Forelimb muscle (tissue), 1 donor: ENCODE measurements at regions not wholly inside any gene's neighbourhood (a gene's known extent, or its start where the extent isn't known, plus 50 kb on each side); places are given as distances from the start of the nearest gene placed in this dataset.
"Not testable (repeated sequence)": the region's sequence is repeated elsewhere in the genome, so short reads cannot be mapped to it uniquely, and the experiment has no call there.

Experiments
- DNase-seq: peaks from one replicate; pipeline ENCODE4 v3.0.0-alpha.2; 2013; ENCODE audit warnings: low read depth

- DNase-seq, result no peak
These were observed 325.5 kb downstream of the SI start for GRCh38 chr3:164752812-164753211.

GRCh38 chr3:164748626-164749025 lies 329.7 kb downstream of the SI start:
- DNase-seq, result no peak

DNA sequence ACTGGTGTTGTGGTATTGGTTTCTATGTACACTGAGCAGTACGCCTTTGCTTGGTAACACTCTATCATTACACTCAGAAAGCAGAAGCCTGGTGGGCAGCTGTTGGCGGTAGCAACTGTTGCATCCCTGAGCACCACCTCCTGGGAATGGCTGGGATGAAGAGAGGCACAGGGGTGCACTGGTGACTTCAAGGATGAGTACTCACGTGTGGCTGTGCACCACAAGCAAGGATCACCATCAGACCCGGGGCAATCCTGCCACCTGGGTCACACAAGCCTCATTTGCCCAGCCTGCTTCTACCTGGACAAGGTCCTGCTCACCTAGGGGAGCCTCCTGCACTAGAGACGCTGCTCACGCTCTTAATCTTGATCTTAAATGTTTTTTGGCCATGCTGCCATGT lies 336.4 kb downstream of the SI start:
- DNase-seq, result no peak

DNA sequence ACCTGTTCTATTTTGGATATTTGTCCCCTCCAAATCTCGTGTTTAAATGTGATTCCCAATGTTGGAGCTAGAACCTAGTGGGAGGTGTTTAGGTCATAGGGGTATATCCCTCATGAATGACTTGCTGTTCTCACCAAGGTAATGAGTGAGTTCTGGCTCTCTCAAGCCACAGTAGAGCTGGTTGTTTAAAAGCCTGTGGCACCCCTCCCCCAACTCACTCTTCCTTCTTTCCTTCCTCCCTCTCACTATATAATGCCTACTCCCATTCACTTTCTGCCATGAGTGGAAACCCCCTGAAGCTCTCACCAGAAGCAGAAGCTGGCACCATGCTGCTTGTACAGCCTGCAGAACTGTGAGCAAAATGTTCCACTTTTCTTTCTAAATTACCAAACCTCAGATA lies 341.1 kb downstream of the SI start:
- DNase-seq, result no peak

GRCh38 chr3:164732166-164732565 lies 346.1 kb downstream of the SI start:
- DNase-seq, result no peak

GRCh38 chr3:164730815-164731360 lies 347.4 kb downstream of the SI start:
- no peak for DNase-seq

DNA sequence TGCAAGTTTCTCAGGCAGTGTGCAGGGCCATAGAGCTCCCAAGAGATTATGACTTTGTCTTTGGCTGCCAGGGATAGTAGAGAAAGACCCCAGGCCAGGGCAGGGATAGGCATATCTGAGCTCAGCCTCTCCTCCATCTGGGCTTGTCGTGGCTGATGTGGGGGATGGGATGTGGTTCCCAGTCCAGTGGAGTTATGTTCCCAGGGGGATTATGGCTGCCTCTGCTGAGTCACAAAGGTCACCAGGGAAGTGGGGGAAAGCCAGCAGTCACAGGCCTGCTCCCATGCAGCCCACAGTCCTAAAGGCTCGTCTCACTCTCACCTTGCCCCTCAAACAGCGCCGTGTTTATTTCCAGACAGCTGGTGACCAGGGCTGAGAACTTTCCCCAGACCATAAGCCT lies 354.9 kb downstream of the SI start:
- no peak for DNase-seq

GRCh38 chr3:164702808-164703207 lies 375.5 kb downstream of the SI start:
- DNase-seq, result not testable (repeated sequence)

GRCh38 chr3:164687902-164688301 lies 390.4 kb downstream of the SI start:
- DNase-seq, result no peak

DNA sequence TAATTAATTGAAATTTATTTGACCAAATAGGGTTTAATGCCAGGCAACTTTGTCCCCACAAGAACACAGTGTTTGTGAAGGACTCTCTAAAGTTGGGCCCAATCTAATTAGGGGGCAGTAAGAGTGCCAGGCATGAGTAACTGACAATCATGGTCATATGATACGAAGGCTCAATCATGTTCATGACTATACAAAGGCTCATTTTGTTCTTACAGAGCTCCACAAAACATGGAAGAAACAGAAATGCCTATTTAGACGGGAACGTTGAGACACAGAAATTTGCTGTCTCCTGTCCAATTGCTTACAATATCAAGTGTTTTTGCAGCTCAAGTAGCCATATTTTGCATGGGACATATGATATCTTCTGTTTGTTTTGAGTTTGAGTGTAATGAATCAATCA lies 391.1 kb downstream of the SI start:
- DNase-seq, result no peak

DNA sequence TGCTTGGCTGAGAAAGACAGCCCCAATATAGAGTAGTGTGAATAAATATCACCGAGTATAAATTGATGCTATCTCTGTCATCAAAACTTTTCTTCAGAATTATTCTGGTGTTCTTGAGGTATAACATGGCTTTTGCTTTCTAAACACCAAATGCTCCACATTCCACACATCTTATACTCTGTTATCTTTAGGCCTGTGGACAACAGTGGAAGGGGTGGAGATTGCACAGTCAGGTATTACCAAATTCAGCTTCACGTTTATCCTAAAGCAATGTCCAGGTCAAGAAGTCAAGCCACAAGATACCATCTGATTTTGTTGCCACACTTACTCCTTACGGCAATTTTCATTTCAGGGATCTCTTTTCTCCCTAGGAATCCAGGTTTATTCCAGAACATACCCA lies 394.8 kb downstream of the SI start:
- DNase-seq, result no peak

DNA sequence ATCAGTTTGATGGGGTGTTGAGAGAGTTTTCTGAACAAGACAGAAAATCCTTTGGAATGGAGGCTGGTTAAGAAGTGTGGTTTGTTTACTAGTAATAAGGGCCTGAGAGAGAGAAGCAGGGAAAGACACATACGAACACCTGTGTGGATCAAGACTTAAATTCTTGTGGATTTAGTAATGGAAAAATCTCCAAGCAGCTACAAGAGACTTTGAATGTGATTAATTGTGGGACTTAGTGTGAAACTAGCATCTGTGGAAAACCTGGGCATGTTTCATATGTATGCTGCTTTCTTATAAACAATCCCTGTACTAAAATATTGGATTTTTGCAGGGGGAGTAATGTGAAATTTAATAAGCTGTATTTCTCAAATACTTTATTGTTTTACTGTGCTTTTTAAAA lies 399.1 kb downstream of the SI start:
- DNase-seq, result no peak

- no peak for DNase-seq
These were observed 401.0 kb downstream of the SI start for GRCh38 chr3:164677317-164677716.

GRCh38 chr3:164673738-164674137 lies 404.6 kb downstream of the SI start:
- no peak for DNase-seq

DNA sequence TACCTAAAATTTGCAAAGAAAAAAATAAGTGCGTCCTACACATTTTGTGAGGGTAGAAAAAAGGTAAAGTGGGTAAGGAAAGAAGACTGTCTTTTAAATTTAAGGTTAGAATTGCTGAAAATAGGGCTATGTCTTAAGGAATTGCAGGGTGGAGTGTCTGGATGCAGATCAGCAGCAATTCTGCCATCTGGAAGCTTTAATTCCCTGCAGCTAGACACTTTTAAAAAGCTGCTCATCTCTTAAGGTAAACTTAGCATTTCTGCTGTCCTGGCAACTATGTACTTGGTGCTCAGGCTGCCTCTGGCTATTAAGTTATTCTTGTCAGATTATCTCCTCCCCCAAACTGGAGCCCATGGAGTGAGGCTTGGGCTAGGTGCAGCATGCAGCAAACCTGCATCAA lies 420.2 kb downstream of the SI start:
- DNase-seq, result no peak

- DNase-seq, result no peak
These were observed 420.7 kb downstream of the SI start for GRCh38 chr3:164657631-164658030.

DNA sequence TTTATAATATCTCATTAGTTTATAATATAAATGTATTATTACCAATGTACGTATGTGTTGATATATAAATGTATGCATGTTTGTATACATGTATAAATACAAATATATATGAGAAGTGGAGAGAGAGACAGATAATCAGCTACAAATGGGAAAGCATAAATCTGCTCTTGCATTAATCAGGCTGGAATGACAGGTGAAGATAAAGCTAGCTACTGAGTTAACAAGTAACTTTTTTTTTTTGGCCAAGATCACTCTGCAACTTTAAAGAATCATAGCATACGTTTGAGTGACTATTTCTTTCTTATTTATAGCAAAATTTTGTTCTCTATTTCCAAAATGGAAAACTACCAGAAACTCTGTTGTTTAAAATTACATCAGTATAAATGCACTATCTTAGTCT lies 422.8 kb downstream of the SI start:
- DNase-seq, result no peak

DNA sequence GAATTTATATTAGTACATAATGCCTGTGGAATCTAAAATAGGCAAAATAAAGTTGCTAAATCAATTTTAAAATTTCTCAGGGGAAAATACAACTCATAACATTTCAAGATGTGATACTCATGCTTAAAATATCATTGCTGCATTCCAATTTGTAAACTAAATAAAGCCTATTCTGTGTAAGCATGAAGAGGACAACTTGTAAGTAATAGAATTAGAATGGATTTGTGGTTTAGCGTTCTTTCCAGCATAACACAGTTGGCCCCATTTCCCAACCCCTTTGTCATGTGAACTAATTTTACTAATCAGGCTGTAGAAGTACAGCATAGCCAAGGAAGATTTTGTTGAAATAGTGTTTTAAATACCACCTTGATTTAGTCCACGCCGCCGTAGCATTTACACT lies 437.2 kb downstream of the SI start:
- no peak for DNase-seq

GRCh38 chr3:164640591-164640990 lies 437.7 kb downstream of the SI start:
- DNase-seq, result no peak

- DNase-seq, result no peak
These were observed 457.3 kb downstream of the SI start for GRCh38 chr3:164620956-164621355.

- no peak for DNase-seq
These were observed 457.9 kb downstream of the SI start for GRCh38 chr3:164620423-164620822.

DNA sequence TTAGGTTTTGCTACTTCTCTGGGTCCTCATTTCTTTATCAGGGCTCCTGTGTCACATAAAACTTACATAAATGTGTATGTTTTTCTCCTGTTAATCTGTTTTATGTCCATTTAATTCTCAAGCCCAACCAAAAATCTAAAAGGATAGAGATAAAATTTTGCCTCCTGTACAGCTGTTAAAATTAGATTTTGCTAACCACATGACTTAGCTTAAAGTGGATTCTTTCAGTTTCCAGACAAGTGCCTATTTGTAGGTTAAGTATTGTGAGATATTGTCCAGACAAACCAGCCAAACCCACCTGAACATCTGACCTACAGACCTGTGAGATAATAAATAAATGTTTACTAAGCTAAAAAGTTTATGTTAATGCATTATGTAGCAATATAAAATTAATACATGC lies 465.5 kb downstream of the SI start:
- no peak for DNase-seq

- no peak for DNase-seq
These were observed 469.6 kb downstream of the SI start for GRCh38 chr3:164608554-164609276.

DNA sequence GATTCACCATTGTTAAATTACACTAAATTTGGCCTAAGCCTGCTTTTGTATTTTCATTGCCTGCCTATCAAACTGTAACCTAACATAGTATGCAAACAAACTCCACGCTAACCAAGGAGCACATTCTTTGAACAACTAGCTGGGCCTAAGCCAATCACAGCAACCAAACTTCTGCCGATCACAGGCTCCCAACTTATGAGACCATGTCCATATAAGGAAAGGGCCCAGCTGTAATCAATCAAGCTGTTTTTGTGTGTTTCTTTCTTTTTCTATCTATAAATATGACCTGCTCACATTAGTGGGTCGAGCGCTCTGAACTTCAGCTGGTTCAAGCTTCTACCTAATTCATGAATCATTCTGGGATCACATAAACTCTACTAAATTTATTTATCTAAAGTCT lies 473.6 kb downstream of the SI start:
- no peak for DNase-seq
